ENCODE measurements at regions not wholly inside any gene's neighbourhood (a gene's known extent, or its start where the extent isn't known, plus 50 kb on each side); places are given as distances from the start of the nearest gene placed in this dataset.

- DNase-seq, result no peak
Measured at GRCh38 chr7:112880818-112881418, 90.7 kb upstream of the TMEM168 start.

GRCh38 chr7:112877691-112878460 is 87.7 kb upstream of the TMEM168 start:
- no peak for DNase-seq

- DNase-seq, result no peak
Measured at GRCh38 chr7:112876877-112877276, 86.7 kb upstream of the TMEM168 start.

GRCh38 chr7:112874909-112875308 is 84.7 kb upstream of the TMEM168 start:
- DNase-seq, result no peak

GRCh38 chr7:112873831-112874553 is 83.8 kb upstream of the TMEM168 start:
- no peak for DNase-seq

GRCh38 chr7:112869111-112869774 is 79.0 kb upstream of the TMEM168 start:
- DNase-seq, result peak in 4 of 5 experiments; percentile 18 to 59 (median 30)

GRCh38 chr7:112868609-112869008 is 78.4 kb upstream of the TMEM168 start:
- DNase-seq, result no peak

GRCh38 chr7:112866424-112866823 is 76.2 kb upstream of the TMEM168 start:
- DNase-seq, result peak in 1 of 5 experiments; percentile 1

- DNase-seq, result no peak
Measured at GRCh38 chr7:112864380-112864779, 74.2 kb upstream of the TMEM168 start.

GRCh38 chr7:112858838-112859237 is 68.6 kb upstream of the TMEM168 start:
- no peak for DNase-seq

GRCh38 chr7:112855227-112855626 is 65.0 kb upstream of the TMEM168 start:
- DNase-seq, result no peak

GRCh38 chr7:112854169-112854568 is 64.0 kb upstream of the TMEM168 start:
- no peak for DNase-seq

GRCh38 chr7:112853422-112853821 is 63.2 kb upstream of the TMEM168 start:
- DNase-seq, result no peak

- DNase-seq, result no peak
Measured at GRCh38 chr7:112843151-112843550, 53.0 kb upstream of the TMEM168 start.
